ENCODE measurements at regions not wholly inside any gene's neighbourhood (a gene's known extent, or its start where the extent isn't known, plus 50 kb on each side); places are given as distances from the start of the nearest gene placed in this dataset.

DNA sequence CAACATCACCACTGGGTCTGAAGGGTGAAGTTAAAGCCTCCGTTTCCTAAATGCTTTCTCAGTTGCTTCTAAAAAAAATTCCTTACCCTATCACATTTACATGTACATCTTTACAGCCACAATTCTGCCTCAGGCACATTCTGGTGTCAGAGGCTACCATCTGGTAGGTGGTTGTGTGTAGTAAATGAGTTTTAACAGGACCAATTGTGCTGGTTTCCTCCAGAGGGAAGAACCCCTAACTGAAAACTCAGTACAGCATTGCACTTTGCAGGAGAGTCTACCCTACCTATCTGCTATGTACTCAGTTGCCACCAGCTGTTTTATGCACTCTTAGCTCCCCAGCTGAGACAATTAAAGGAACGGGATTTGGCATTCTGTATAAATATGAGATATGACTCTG is 1576.5 kb downstream of the PCDH9 start:
- TF ChIP-seq, protein P1, sequence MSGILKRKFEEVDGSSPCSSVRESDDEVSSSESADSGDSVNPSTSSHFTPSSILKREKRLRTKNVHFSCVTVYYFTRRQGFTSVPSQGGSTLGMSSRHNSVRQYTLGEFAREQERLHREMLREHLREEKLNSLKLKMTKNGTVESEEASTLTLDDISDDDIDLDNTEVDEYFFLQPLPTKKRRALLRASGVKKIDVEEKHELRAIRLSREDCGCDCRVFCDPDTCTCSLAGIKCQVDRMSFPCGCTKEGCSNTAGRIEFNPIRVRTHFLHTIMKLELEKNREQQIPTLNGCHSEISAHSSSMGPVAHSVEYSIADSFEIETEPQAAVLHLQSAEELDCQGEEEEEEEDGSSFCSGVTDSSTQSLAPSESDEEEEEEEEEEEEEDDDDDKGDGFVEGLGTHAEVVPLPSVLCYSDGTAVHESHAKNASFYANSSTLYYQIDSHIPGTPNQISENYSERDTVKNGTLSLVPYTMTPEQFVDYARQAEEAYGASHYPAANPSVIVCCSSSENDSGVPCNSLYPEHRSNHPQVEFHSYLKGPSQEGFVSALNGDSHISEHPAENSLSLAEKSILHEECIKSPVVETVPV (CRISPR knock-in tag; IDR thresholded peaks at IDR 0.05), result no peak
- TF ChIP-seq, protein P2, sequence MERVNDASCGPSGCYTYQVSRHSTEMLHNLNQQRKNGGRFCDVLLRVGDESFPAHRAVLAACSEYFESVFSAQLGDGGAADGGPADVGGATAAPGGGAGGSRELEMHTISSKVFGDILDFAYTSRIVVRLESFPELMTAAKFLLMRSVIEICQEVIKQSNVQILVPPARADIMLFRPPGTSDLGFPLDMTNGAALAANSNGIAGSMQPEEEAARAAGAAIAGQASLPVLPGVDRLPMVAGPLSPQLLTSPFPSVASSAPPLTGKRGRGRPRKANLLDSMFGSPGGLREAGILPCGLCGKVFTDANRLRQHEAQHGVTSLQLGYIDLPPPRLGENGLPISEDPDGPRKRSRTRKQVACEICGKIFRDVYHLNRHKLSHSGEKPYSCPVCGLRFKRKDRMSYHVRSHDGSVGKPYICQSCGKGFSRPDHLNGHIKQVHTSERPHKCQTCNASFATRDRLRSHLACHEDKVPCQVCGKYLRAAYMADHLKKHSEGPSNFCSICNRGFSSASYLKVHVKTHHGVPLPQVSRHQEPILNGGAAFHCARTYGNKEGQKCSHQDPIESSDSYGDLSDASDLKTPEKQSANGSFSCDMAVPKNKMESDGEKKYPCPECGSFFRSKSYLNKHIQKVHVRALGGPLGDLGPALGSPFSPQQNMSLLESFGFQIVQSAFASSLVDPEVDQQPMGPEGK (CRISPR knock-in tag; IDR thresholded peaks at IDR 0.05; ENCODE audit: borderline replicate concordance), result no peak
- no peak for TF ChIP-seq ESRRG (CRISPR knock-in tag; IDR thresholded peaks at IDR 0.05)
- no peak for TF ChIP-seq BACH2 (CRISPR knock-in tag; IDR thresholded peaks at IDR 0.05; ENCODE audit: borderline replicate concordance)
- TF ChIP-seq RARB (CRISPR knock-in tag; IDR thresholded peaks at IDR 0.05), result no peak
